Osteocyte (in vitro differentiated cells): ENCODE measurements at regions not wholly inside any gene's neighbourhood (a gene's known extent, or its start where the extent isn't known, plus 50 kb on each side); places are given as distances from the start of the nearest gene placed in this dataset.

ENCODE experiments used
- DNase-seq: peaks from one replicate; pipeline ENCODE4 v3.0.0; 2021; ENCODE audit warnings: mixed read lengths; ENCODE audit not compliant: unreplicated experiment; ENCODE audit errors: extremely low spot score
- H3K27ac Mint-ChIP-seq: one replicate; pipeline ENCODE4 v1.8.0; 2021; ENCODE audit warnings: mild to moderate bottlenecking, mixed read lengths; ENCODE audit not compliant: unreplicated experiment
- H3K27me3 Mint-ChIP-seq: one replicate; pipeline ENCODE4 v1.8.0; 2021; ENCODE audit warnings: mixed read lengths; ENCODE audit not compliant: unreplicated experiment
- H3K36me3 Mint-ChIP-seq: one replicate; pipeline ENCODE4 v1.8.0; 2021; ENCODE audit warnings: mixed read lengths; ENCODE audit not compliant: unreplicated experiment
- H3K4me1 Mint-ChIP-seq: one replicate; pipeline ENCODE4 v1.8.0; 2021; ENCODE audit warnings: mixed read lengths; ENCODE audit not compliant: unreplicated experiment
- H3K4me3 Mint-ChIP-seq: one replicate; pipeline ENCODE4 v1.8.0; 2021; ENCODE audit warnings: mild to moderate bottlenecking, moderate library complexity, mixed read lengths; ENCODE audit not compliant: unreplicated experiment
- H3K9me3 Mint-ChIP-seq: one replicate; pipeline ENCODE4 v1.8.0; 2021; ENCODE audit warnings: mixed read lengths; ENCODE audit not compliant: unreplicated experiment
- CTCF ChIP-seq: fragments of 200-600 bp; sonication (generic); IDR thresholded peaks from 2 replicates; pipeline ENCODE4 v1.5.0; 2021; ENCODE audit warnings: antibody characterized with exemption, mild to moderate bottlenecking, moderate library complexity

- H3K27me3 Mint-ChIP-seq = peaks cover 2% of the 10 kb centered on the region
- no peak overlapping the region for H3K4me3 Mint-ChIP-seq
- H3K9me3 Mint-ChIP-seq = peaks cover 6% of the 10 kb centered on the region
- no peak for TF ChIP-seq CTCF
- no peak overlapping the region for H3K27ac Mint-ChIP-seq
- peaks cover 2% of the 10 kb centered on the region for H3K36me3 Mint-ChIP-seq
- no peak for DNase-seq
- H3K4me1 Mint-ChIP-seq = peaks cover 2% of the 10 kb centered on the region
Measured at GRCh38 chr5:91472631-91473030, 89.5 kb upstream of the ARRDC3 start.

- no peak for DNase-seq
Measured at GRCh38 chr5:91469517-91470165, 86.5 kb upstream of the ARRDC3 start.

GRCh38 chr5:91468651-91469422, 85.7 kb upstream of the ARRDC3 start:
- H3K27ac Mint-ChIP-seq = no peak overlapping the region
- peaks cover 11% of the 10 kb centered on the region for H3K9me3 Mint-ChIP-seq
- DNase-seq = no peak
- H3K4me1 Mint-ChIP-seq = peaks cover 2% of the 10 kb centered on the region
- H3K36me3 Mint-ChIP-seq = peaks cover 2% of the 10 kb centered on the region
- TF ChIP-seq CTCF = no peak
- peaks cover 2% of the 10 kb centered on the region for H3K27me3 Mint-ChIP-seq
- no peak overlapping the region for H3K4me3 Mint-ChIP-seq

More at GRCh38 chr5:91469517-91470165, 86.5 kb upstream of the ARRDC3 start:
- peaks cover 2% of the 10 kb centered on the region for H3K27me3 Mint-ChIP-seq
- no peak for TF ChIP-seq CTCF
- H3K27ac Mint-ChIP-seq = no peak overlapping the region
- H3K4me3 Mint-ChIP-seq = no peak overlapping the region
- peaks cover 11% of the 10 kb centered on the region for H3K9me3 Mint-ChIP-seq
- peaks cover 2% of the 10 kb centered on the region for H3K4me1 Mint-ChIP-seq
- H3K36me3 Mint-ChIP-seq = peaks cover 2% of the 10 kb centered on the region

- H3K4me3 Mint-ChIP-seq = no peak overlapping the region
- peaks cover 2% of the 10 kb centered on the region for H3K27me3 Mint-ChIP-seq
- peaks cover 2% of the 10 kb centered on the region for H3K4me1 Mint-ChIP-seq
- H3K36me3 Mint-ChIP-seq = peaks cover 2% of the 10 kb centered on the region
- no peak overlapping the region for H3K27ac Mint-ChIP-seq
- peaks cover 11% of the 10 kb centered on the region for H3K9me3 Mint-ChIP-seq
- no peak for TF ChIP-seq CTCF
- no peak for DNase-seq
Measured at GRCh38 chr5:91464886-91465646, 81.9 kb upstream of the ARRDC3 start.

- no peak for DNase-seq
- no peaks in the 10 kb centered on the region for H3K36me3 Mint-ChIP-seq
- H3K4me3 Mint-ChIP-seq = no peak overlapping the region
- TF ChIP-seq CTCF = no peak
- H3K27me3 Mint-ChIP-seq = no peaks in the 10 kb centered on the region
- H3K27ac Mint-ChIP-seq = no peak overlapping the region
- no peaks in the 10 kb centered on the region for H3K9me3 Mint-ChIP-seq
- H3K4me1 Mint-ChIP-seq = peaks cover 2% of the 10 kb centered on the region
Measured at GRCh38 chr5:91457681-91458058, 74.6 kb upstream of the ARRDC3 start.
